Spleen (tissue), 11 donors: ENCODE measurements at regions not wholly inside any gene's neighbourhood (a gene's known extent, or its start where the extent isn't known, plus 50 kb on each side); places are given as distances from the start of the nearest gene placed in this dataset.

Experiments used
- DNase-seq: peaks from one replicate; pipeline ENCODE4 v3.0.0-alpha.2; 2020
- H3K27ac ChIP-seq, 8 donors: fragments of 200-600 bp; sonication (generic) in 7 of 8; 1 replicate in 4 of 8; 2 replicates in 4 of 8; pipeline versions ENCODE4 v1.5.0 to v1.8.0; 2016 to 2021; ENCODE audit warnings: inconsistent platforms in 4 of 8, mild to moderate bottlenecking in 4 of 8, moderate library complexity in 1 of 8
- H3K27me3 ChIP-seq, 7 donors: fragments of 200-600 bp; sonication (generic) in 6 of 7; replicated peaks in 1 of 7; 1 replicate in 4 of 7; 2 replicates in 3 of 7; pipeline versions ENCODE4 v1.5.0 to v1.8.0; 2016 to 2021; ENCODE audit warnings: inconsistent platforms in 3 of 7, mild to moderate bottlenecking in 1 of 7
- H3K36me3 ChIP-seq, 6 donors: fragments of 200-600 bp; sonication (generic) in 5 of 6; 1 replicate in 4 of 6; 2 replicates in 2 of 6; pipeline versions ENCODE4 v1.5.0 to v1.8.0; 2016 to 2021; ENCODE audit warnings: inconsistent platforms in 2 of 6
- H3K4me1 ChIP-seq, 6 donors: fragments of 200-600 bp; sonication (generic) in 5 of 6; 1 replicate in 3 of 6; 2 replicates in 3 of 6; pipeline versions ENCODE4 v1.5.0 to v1.8.0; 2016 to 2021; ENCODE audit warnings: inconsistent platforms in 3 of 6
- H3K4me3 ChIP-seq, 8 donors: fragments of 200-600 bp; sonication (generic) in 7 of 8; 1 replicate in 4 of 8; 2 replicates in 4 of 8; pipeline versions ENCODE4 v1.5.0 to v1.8.0; 2016 to 2021; ENCODE audit warnings: inconsistent platforms in 4 of 8, mild to moderate bottlenecking in 4 of 8, moderate library complexity in 2 of 8
- H3K9me3 ChIP-seq, 8 donors: fragments of 200-600 bp; sonication (generic) in 7 of 8; 1 replicate in 4 of 8; 2 replicates in 4 of 8; pipeline versions ENCODE4 v1.5.0 to v1.8.0; 2016 to 2021; ENCODE audit warnings: inconsistent platforms in 4 of 8
- POLR2A ChIP-seq, 3 donors: fragments of 450-650 bp; IDR thresholded peaks; one replicate each; pipeline ENCODE4 v1.5.1; 2017; ENCODE audit warnings: antibody characterized with exemption in 3 of 3, mild to moderate bottlenecking in 1 of 3
- POLR2AphosphoS5 ChIP-seq, 3 donors: sonication (generic); formaldehyde crosslinking; IDR thresholded peaks; one replicate each; pipeline ENCODE4 v1.5.1; 2017; ENCODE audit warnings: antibody characterized with exemption in 3 of 3
- WGBS, 5 donors: extraction: QIAGEN DNeasy Blood & Tissue Kit in 3 of 5; methylation state at CpG; one replicate each; pipeline versions ENCODE4 v1.1.5 to v1.1.7; 2013 to 2018; 5-methylcytosine and 5-hydroxymethylcytosine counted together
- intact Hi-C: fragments of 100-400 bp; cut with DNase I; formaldehyde crosslinking; loops from one replicate; pipeline ENCODE4 v1.15.0; 2023; ENCODE audit warnings: low total_unique reads
- TF ChIP-seq, protein P1 (sequence below), 11 experiments: fragments of 200-600 bp in 7 of 11; fragments of 450-650 bp in 4 of 11; sonication (generic) in 4 of 11; IDR thresholded peaks in 8 of 11; conservative IDR thresholded peaks in 3 of 11; 1 replicate in 7 of 11; 2 replicates in 4 of 11; pipeline versions ENCODE4 v1.4.0 to v1.8.0; 2016 to 2021; ENCODE audit warnings: antibody characterized with exemption in 11 of 11, inconsistent platforms in 4 of 11, mild to moderate bottlenecking in 1 of 11
- donor health status: healthy with polysubstance abuse.
- donor health status: DM: no; HTN: no; CAD: no; lungs with moderate emphysema.
- donor health status: DM: no; HTN: no; CAD: no.
- donor health status: Bipolar disorder and iron deficiency.
- donor health status: healthy.
- donor health status: DM: no; HTN: no; CAD: no.
- donor health status: DM: yes; HTN: yes; CAD: no.

DNA sequence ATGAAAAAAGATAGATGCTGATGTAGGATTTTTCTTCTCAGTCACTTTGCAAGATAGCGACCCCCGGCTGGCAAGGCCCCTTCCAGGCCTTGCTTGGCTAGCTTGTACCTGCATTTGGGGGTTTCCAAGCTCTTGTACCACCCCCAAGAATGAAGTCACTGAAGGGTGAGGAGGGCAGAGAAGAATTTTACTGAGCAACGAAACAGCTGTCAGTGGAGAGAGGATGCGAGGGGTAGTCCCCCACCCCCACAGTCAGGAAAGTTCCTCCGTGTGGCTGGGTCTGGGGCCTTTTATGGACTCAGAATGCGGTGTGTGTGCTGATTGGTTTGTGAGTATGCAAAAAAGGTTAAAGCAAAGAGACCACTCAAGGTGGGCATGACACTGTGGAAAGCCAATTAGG, 382.0 kb downstream of the GPD2 start:
- Histone ChIP-seq H3K36me3 (no peaks in the 10 kb centered on the region), H3K27ac (peak overlapping the region in 6 of 8 donors; percentile 13 to 61 (median 42)), H3K4me3 (no peak overlapping the region), H3K27me3 (no peaks in the 10 kb centered on the region), H3K9me3 (no peaks in the 10 kb centered on the region), H3K4me1 (no peaks in the 10 kb centered on the region)
- no peak for TF ChIP-seq POLR2AphosphoS5 (IDR thresholded peaks at IDR 0.05)
- TF ChIP-seq, protein P1, sequence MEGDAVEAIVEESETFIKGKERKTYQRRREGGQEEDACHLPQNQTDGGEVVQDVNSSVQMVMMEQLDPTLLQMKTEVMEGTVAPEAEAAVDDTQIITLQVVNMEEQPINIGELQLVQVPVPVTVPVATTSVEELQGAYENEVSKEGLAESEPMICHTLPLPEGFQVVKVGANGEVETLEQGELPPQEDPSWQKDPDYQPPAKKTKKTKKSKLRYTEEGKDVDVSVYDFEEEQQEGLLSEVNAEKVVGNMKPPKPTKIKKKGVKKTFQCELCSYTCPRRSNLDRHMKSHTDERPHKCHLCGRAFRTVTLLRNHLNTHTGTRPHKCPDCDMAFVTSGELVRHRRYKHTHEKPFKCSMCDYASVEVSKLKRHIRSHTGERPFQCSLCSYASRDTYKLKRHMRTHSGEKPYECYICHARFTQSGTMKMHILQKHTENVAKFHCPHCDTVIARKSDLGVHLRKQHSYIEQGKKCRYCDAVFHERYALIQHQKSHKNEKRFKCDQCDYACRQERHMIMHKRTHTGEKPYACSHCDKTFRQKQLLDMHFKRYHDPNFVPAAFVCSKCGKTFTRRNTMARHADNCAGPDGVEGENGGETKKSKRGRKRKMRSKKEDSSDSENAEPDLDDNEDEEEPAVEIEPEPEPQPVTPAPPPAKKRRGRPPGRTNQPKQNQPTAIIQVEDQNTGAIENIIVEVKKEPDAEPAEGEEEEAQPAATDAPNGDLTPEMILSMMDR (IDR thresholded peaks at IDR 0.05 in 8 of 11, conservative IDR thresholded peaks at IDR 0.05 in 3 of 11) = no peak
- TF ChIP-seq POLR2A (IDR thresholded peaks at IDR 0.05) = no peak
- DNase-seq = no peak
- WGBS, 5 donors = 71 to 75% (median 74%) methylated on average over 6 of the region's 6 CpGs
- intact Hi-C loops = no loop called here

DNA sequence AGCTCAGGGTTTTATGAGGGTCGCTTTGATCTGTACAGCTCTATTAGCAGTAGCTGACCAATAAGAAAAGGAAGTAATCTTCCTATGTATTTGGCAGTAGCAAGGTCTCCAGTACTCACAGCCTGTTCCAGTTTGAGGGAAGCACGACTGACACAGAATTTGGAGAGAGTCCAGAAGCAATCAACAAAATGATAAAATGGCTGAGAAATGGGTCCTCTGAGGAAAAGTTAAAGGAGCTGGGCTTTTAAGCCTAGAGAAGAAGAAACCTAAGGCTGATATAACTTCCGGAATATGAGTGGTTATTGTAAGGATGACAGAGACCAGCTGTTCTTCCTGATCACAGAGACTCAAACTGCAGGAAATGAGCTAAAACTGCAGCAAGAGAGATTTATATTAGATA, 382.8 kb downstream of the GPD2 start:
- H3K27me3 ChIP-seq = no peaks in the 10 kb centered on the region
- intact Hi-C loops = no loop called here

DNA sequence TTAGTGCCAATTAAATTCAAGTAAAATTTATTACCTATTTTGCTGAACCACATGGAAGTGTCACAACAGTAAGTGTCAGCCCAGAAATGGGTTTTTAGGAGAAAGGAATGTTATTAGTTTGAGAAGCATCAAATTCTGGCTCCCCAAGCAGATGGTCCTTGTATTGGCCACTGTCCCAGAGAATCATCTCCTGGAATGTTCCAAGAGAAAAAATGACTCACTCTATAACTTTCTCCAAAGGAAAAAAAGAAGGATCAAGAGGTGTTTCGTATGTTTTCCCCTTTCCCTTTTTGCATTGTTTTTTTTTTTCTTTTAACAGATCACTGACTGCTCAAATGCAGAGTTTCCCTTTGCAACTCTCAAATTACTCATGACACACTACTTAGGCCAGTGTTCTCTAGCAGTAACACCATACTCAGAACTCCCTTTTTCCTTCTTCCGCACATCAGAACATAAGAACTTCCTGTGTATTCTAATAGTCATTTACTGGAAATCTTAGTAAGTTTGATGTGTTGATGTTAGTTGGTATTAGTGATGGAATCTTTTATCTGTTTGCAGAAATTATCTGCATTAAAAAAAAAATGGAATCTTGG, 390.3 kb downstream of the GPD2 start:
- 74 to 85% (median 80%) methylated on average over 2 of the region's 2 CpGs for WGBS, 5 donors
- intact Hi-C loops = no loop called here

More for the DNA sequence above, 382.8 kb downstream of the GPD2 start:
- TF ChIP-seq POLR2AphosphoS5 (IDR thresholded peaks at IDR 0.05) (no peak), POLR2A (IDR thresholded peaks at IDR 0.05) (no peak)
- TF ChIP-seq, protein P1 (IDR thresholded peaks at IDR 0.05 in 8 of 11, conservative IDR thresholded peaks at IDR 0.05 in 3 of 11) = no peak
- WGBS, 5 donors = 35 to 65% (median 43%) methylated on average over 3 of the region's 3 CpGs
- Histone ChIP-seq H3K36me3 (no peaks in the 10 kb centered on the region), H3K27ac (peak overlapping the region in 6 of 8 donors; percentile 13 to 61 (median 42)), H3K4me3 (no peak overlapping the region), H3K9me3 (no peaks in the 10 kb centered on the region), H3K4me1 (no peaks in the 10 kb centered on the region)
- DNase-seq = no peak

DNA sequence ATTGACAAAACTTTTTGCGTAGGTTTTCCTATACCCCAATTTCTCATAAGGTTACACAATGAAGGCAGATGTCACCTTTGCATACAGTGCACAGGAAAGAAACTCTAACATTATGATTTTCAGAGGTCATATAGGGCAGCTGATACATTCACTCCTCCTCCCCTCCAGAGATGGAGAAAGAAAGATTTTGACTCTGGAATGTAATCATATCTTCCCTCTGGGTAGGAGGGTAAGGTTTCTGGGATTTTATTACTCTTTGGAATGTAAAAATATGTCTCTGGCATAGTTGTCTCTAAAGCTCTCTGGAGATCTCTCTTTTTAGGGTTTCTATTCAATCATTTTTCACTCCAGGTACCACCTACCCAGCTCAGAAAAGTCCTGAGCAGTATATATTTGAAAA, 398.3 kb downstream of the GPD2 start:
- 86 to 97% (median 93%) methylated on average over 1 of the region's 1 CpG for WGBS, 5 donors
- no peak overlapping the region for H3K27ac ChIP-seq
- H3K4me3 ChIP-seq = no peak overlapping the region
- H3K4me1 ChIP-seq = no peaks in the 10 kb centered on the region
- H3K36me3 ChIP-seq = no peaks in the 10 kb centered on the region
- peaks cover 0 to 5% (median 0%) of the 10 kb centered on the region in 8 donors for H3K9me3 ChIP-seq
- TF ChIP-seq POLR2AphosphoS5 (IDR thresholded peaks at IDR 0.05) (no peak), POLR2A (IDR thresholded peaks at IDR 0.05) (no peak)
- TF ChIP-seq, protein P1 (IDR thresholded peaks at IDR 0.05 in 8 of 11, conservative IDR thresholded peaks at IDR 0.05 in 3 of 11) = no peak
- no peak for DNase-seq
- intact Hi-C loops = no loop called here
- H3K27me3 ChIP-seq = no peaks in the 10 kb centered on the region

More for the DNA sequence above, 390.3 kb downstream of the GPD2 start:
- peaks cover 0 to 5% (median 0%) of the 10 kb centered on the region in 8 donors for H3K9me3 ChIP-seq
- H3K27me3 ChIP-seq = no peaks in the 10 kb centered on the region
- no peak for TF ChIP-seq POLR2A (IDR thresholded peaks at IDR 0.05)
- no peak for TF ChIP-seq POLR2AphosphoS5 (IDR thresholded peaks at IDR 0.05)
- peak overlapping the region in 3 of 8 donors; percentile 1 to 57 (median 30) for H3K27ac ChIP-seq
- no peak for DNase-seq
- peaks cover 0 to 3% (median 0%) of the 10 kb centered on the region in 6 donors for H3K4me1 ChIP-seq
- H3K36me3 ChIP-seq = no peaks in the 10 kb centered on the region
- H3K4me3 ChIP-seq = no peak overlapping the region
